Endothelial cell of umbilical vein (primary cell): ENCODE measurements at regions not wholly inside any gene's neighbourhood (a gene's known extent, or its start where the extent isn't known, plus 50 kb on each side); places are given as distances from the start of the nearest gene placed in this dataset.
A peak's percentile ranks its signal among the peaks of the same experiment; 100 is the strongest.

ENCODE experiments used
- BruUV-seq: library from RNA; stranded (reverse); fragments of 400-500 nt; replicated peaks from 2 replicates; lab custom pipeline; 2021; lab: Mats Ljungman, UMichigan
- CTCF ChIA-PET: fragments of 300-600, 350-600 bp; sonication (Branson Sonifier 250); formaldehyde crosslinking; loops from one replicate; lab custom pipeline; 2021; ENCODE audit warnings: antibody characterized with exemption, inconsistent platforms; lab: Charles Lee
- POLR2A ChIA-PET: fragments of 300-600, 350-600 bp; sonication (Branson Sonifier 250); formaldehyde crosslinking; loops from one replicate; lab custom pipeline; 2021; ENCODE audit warnings: antibody characterized with exemption, inconsistent platforms; lab: Charles Lee
- DNase-seq: peaks from one replicate; pipeline ENCODE4 v3.0.0-alpha.2; 2011; ENCODE audit warnings: low read depth, low spot score
- FAIRE-seq: peaks from 2 replicates; lab custom pipeline; 2011; peaks lifted over from hg19 to GRCh38; lab: Jason Lieb, UNC
- H2AFZ ChIP-seq: 2 replicates; pipeline ENCODE4 v1.6.0; 2012; ENCODE audit warnings: low read depth, low read length, control low read depth, inconsistent platforms
- H3K27ac ChIP-seq: 2 replicates; pipeline ENCODE4 v1.5.1; 2011; ENCODE audit warnings: low read depth, mild to moderate bottlenecking, control low read depth, low read length, moderate library complexity; ENCODE audit not compliant: insufficient read depth
- H3K27me3 ChIP-seq, 2 experiments: 2 replicates each; pipeline versions ENCODE4 v1.6.0 to v1.6.1; 2011; ENCODE audit warnings: low read length in 2 of 2, mixed read lengths in 1 of 2; ENCODE audit not compliant: control insufficient read depth in 2 of 2, insufficient read depth in 2 of 2
- H3K36me3 ChIP-seq, 2 experiments: 2 replicates in 1 of 2; 3 replicates in 1 of 2; pipeline ENCODE4 v1.5.1; 2011; ENCODE audit warnings: low read length in 2 of 2, mild to moderate bottlenecking in 1 of 2, moderate library complexity in 1 of 2; ENCODE audit not compliant: control insufficient read depth in 2 of 2, insufficient read depth in 2 of 2; ENCODE audit errors: extremely low read depth in 1 of 2
- H3K4me1 ChIP-seq: 3 replicates; pipeline ENCODE4 v1.5.1; 2011; ENCODE audit warnings: mild to moderate bottlenecking, low read length; ENCODE audit not compliant: control insufficient read depth, insufficient read depth; ENCODE audit errors: extremely low read depth
- H3K4me2 ChIP-seq: 2 replicates; pipeline ENCODE4 v1.6.1; 2011; ENCODE audit warnings: low read length, control low read depth, mixed read lengths; ENCODE audit not compliant: insufficient read depth
- H3K4me3 ChIP-seq, 3 experiments: fragments of 200-600 bp in 1 of 3; sonication (generic), shearing (Covaris generic) in 1 of 3; replicated peaks in 1 of 3; 2 replicates each; pipeline ENCODE4 v1.5.1; 2011 to 2016; ENCODE audit warnings: control low read depth in 3 of 3, low read length in 3 of 3, mild to moderate bottlenecking in 2 of 3, inconsistent platforms in 1 of 3, low read depth in 1 of 3, moderate library complexity in 1 of 3; ENCODE audit not compliant: insufficient read depth in 1 of 3
- H3K79me2 ChIP-seq: 2 replicates; pipeline ENCODE4 v1.6.0; 2012; ENCODE audit warnings: low read length, inconsistent platforms; ENCODE audit not compliant: control insufficient read depth, insufficient read depth
- H3K9ac ChIP-seq: replicated peaks from 2 replicates; pipeline ENCODE3; 2011; ENCODE audit warnings: low read length, control low read depth; ENCODE audit not compliant: insufficient read depth; ENCODE audit errors: extremely low read depth
- H3K9me1 ChIP-seq: replicated peaks from 3 replicates; pipeline ENCODE4 v1.6.0; 2011; ENCODE audit warnings: mild to moderate bottlenecking, low read length; ENCODE audit not compliant: control insufficient read depth, insufficient read depth; ENCODE audit errors: extremely low read depth
- H3K9me3 ChIP-seq: replicated peaks from 2 replicates; pipeline ENCODE4 v1.5.1; 2012; ENCODE audit warnings: low read length, inconsistent platforms; ENCODE audit not compliant: control insufficient read depth, insufficient read depth
- H4K20me1 ChIP-seq: replicated peaks from 2 replicates; pipeline ENCODE3; 2011; ENCODE audit warnings: mild to moderate bottlenecking, low read length; ENCODE audit not compliant: control insufficient read depth, insufficient read depth; ENCODE audit errors: extremely low read depth
- EZH2 ChIP-seq: IDR thresholded peaks from 2 replicates; pipeline ENCODE4 v1.6.1; 2012; ENCODE audit warnings: borderline replicate concordance, low read depth, mild to moderate bottlenecking, moderate library complexity, low read length, inconsistent platforms; ENCODE audit not compliant: severe bottlenecking
- FOS ChIP-seq: IDR thresholded peaks from 2 replicates; pipeline ENCODE4 v1.6.1; 2011; ENCODE audit warnings: mild to moderate bottlenecking, low read length, moderate library complexity, borderline replicate concordance; ENCODE audit not compliant: insufficient read depth
- GATA2 ChIP-seq: IDR thresholded peaks from 2 replicates; pipeline ENCODE4 v1.7.0; 2011; ENCODE audit warnings: low read depth, mild to moderate bottlenecking, moderate library complexity, mixed read lengths, low read length; ENCODE audit not compliant: insufficient read length, insufficient read depth
- JUN ChIP-seq: IDR thresholded peaks from 2 replicates; pipeline ENCODE4 v1.6.1; 2011; ENCODE audit warnings: borderline replicate concordance, low read depth; ENCODE audit not compliant: insufficient read length, insufficient read depth
- MYC ChIP-seq: IDR thresholded peaks from one replicate; pipeline ENCODE4 v1.6.1; 2011; ENCODE audit warnings: mild to moderate bottlenecking, low read depth, low read length
- POLR2A ChIP-seq: IDR thresholded peaks from 2 replicates; pipeline ENCODE4 v1.6.1; 2012; ENCODE audit warnings: low read depth, mild to moderate bottlenecking, control low read depth, low read length
- POLR2AphosphoS5 ChIP-seq: IDR thresholded peaks from 2 replicates; pipeline ENCODE4 v1.6.1; 2012; ENCODE audit warnings: low read depth, mild to moderate bottlenecking, control low read depth, low read length, moderate library complexity; ENCODE audit not compliant: insufficient read depth
- dilution Hi-C: fragments of 300-500 bp; cut with MboI; formaldehyde crosslinking; loops from one replicate; pipeline ENCODE4 v1.15.0; 2019; ENCODE audit warnings: low sequenced_read_pairs; ENCODE audit not compliant: extremely low pct_ligation_motif_present
- intact Hi-C: fragments of 100-400 bp; cut with micrococcal nuclease; formaldehyde crosslinking; loops from one replicate; pipeline ENCODE4 v1.10.0; 2022
- TF ChIP-seq, protein P1 (sequence below), 2 donors: IDR thresholded peaks; 1 replicate in 1 of 2; 2 replicates in 1 of 2; pipeline ENCODE4 v1.5.1; 2011; ENCODE audit warnings: low read length in 2 of 2, mild to moderate bottlenecking in 2 of 2, moderate library complexity in 2 of 2, control low read depth in 1 of 2, inconsistent platforms in 1 of 2, low read depth in 1 of 2; ENCODE audit not compliant: insufficient read depth in 1 of 2; ENCODE audit errors: extremely low read depth in 1 of 2
- TF ChIP-seq, protein P2 (sequence below): IDR thresholded peaks from 2 replicates; pipeline ENCODE4 v1.6.1; 2011; ENCODE audit not compliant: insufficient read depth, insufficient read length

DNA sequence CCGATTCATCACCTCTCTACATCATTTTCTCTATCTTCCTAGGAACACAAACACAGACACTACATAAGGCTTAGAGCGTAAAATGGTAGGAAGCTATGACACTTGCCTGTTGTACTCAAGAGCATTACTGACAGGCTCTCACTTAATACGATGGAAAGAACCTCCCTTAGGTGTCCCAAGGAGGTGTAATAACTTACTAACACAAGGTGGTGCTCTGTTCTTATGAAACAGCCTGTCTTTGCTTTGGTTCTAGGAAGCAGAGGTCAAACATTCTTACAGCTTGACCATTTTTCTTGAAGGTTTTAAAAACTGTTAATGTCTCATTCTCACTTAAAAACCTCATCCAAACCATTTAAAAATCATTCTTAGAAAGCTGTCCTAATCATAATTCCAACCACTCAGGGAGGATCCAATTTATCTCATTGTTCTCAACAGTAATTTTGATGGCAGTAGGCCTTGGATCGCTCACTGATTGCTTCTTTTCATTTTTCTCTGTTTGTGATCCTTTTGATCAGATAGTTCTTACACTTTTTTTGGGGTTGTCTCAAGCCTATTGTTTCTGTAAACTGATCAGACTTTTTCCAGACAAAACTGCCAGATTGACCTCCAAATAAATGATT is 317.8 kb upstream of the AGTR1 start:
- Histone ChIP-seq H3K9me1 (no peaks in the 10 kb centered on the region), H3K27me3 (no peaks in the 10 kb centered on the region), H3K4me3 (no peak overlapping the region), H4K20me1 (no peaks in the 10 kb centered on the region), H3K27ac (no peak overlapping the region), H3K9me3 (no peaks in the 10 kb centered on the region), H3K9ac (no peak overlapping the region), H3K79me2 (no peaks in the 10 kb centered on the region), H3K4me2 (no peak overlapping the region), H3K36me3 (no peaks in the 10 kb centered on the region), H3K4me1 (no peaks in the 10 kb centered on the region), H2AFZ (no peak overlapping the region)
- intact Hi-C loops = loop anchor here (1.0 to 5.0 kb wide), 6 partner anchors 77 to 567 kb away; no protein-coding TSS in a partner anchor
- DNase-seq (peak; percentile 58), FAIRE-seq (no peak)
- no TSS peak for BruUV-seq
- TF ChIP-seq, protein P1, sequence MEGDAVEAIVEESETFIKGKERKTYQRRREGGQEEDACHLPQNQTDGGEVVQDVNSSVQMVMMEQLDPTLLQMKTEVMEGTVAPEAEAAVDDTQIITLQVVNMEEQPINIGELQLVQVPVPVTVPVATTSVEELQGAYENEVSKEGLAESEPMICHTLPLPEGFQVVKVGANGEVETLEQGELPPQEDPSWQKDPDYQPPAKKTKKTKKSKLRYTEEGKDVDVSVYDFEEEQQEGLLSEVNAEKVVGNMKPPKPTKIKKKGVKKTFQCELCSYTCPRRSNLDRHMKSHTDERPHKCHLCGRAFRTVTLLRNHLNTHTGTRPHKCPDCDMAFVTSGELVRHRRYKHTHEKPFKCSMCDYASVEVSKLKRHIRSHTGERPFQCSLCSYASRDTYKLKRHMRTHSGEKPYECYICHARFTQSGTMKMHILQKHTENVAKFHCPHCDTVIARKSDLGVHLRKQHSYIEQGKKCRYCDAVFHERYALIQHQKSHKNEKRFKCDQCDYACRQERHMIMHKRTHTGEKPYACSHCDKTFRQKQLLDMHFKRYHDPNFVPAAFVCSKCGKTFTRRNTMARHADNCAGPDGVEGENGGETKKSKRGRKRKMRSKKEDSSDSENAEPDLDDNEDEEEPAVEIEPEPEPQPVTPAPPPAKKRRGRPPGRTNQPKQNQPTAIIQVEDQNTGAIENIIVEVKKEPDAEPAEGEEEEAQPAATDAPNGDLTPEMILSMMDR (IDR thresholded peaks at IDR 0.05; ENCODE audit: extremely low read depth in 1 of 2, insufficient read depth in 1 of 2, low read depth in 1 of 2, low read length in 2 of 2) = peak; percentile 26 to 34
- no peak for TF ChIP-seq POLR2AphosphoS5
- ChIA-PET POLR2A (no interaction called here), CTCF (interaction anchor here (0.7 to 4.2 kb wide), 16 partner anchors 12 to 564 kb away, joined by 3 to 56 read pairs (median 8); no protein-coding TSS in a partner anchor)
- dilution Hi-C loops = no loop called here

DNA sequence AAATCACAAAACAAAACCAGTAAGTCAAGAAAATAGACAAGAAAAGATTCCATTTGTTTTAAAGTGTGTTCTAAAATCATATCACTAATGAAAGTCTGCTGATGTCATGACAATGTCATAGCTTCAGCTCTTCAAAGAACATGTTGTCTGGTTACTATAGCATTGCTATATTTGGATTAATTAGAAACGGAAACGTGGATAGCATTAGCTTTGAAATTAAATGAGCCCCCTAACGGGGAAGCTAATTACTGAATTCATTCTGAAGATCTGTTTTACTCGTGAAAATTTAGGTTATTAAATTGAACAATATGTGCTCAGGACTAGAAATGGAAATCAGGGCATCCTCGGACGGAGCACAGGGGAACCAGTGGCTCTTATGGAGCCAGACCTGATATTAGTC is 316.7 kb upstream of the AGTR1 start:
- Histone ChIP-seq H3K9me1 (no peaks in the 10 kb centered on the region), H3K9me3 (no peaks in the 10 kb centered on the region), H4K20me1 (no peaks in the 10 kb centered on the region), H3K27ac (no peak overlapping the region), H3K4me3 (no peak overlapping the region), H2AFZ (no peak overlapping the region), H3K9ac (no peak overlapping the region), H3K4me1 (no peaks in the 10 kb centered on the region), H3K79me2 (no peaks in the 10 kb centered on the region), H3K27me3 (no peaks in the 10 kb centered on the region), H3K4me2 (no peak overlapping the region), H3K36me3 (no peaks in the 10 kb centered on the region)
- dilution Hi-C loops = no loop called here
- ChIA-PET CTCF (interaction anchor here (0.7 to 4.2 kb wide), 18 partner anchors 11 to 567 kb away, joined by 3 to 56 read pairs (median 6); no protein-coding TSS in a partner anchor), POLR2A (no interaction called here)
- FAIRE-seq (no peak), DNase-seq (no peak)
- TF ChIP-seq GATA2 = no peak
- TF ChIP-seq, protein P2, sequence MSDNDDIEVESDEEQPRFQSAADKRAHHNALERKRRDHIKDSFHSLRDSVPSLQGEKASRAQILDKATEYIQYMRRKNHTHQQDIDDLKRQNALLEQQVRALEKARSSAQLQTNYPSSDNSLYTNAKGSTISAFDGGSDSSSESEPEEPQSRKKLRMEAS = no peak
- TF ChIP-seq MYC = no peak
- TF ChIP-seq, protein P1 (IDR thresholded peaks at IDR 0.05; ENCODE audit: extremely low read depth in 1 of 2, insufficient read depth in 1 of 2, low read depth in 1 of 2, low read length in 2 of 2) = no peak
- TF ChIP-seq JUN = no peak
- no peak for TF ChIP-seq FOS
- TF ChIP-seq POLR2AphosphoS5 = no peak
- no peak for TF ChIP-seq POLR2A
- TF ChIP-seq EZH2 = no peak
- intact Hi-C loops = loop anchor here (2.0 to 5.0 kb wide), 2 partner anchors 76 to 480 kb away; no protein-coding TSS in a partner anchor
- no TSS peak for BruUV-seq
